ENCODE measurements at regions not wholly inside any gene's neighbourhood (a gene's known extent, or its start where the extent isn't known, plus 50 kb on each side); places are given as distances from the start of the nearest gene placed in this dataset.
"Not testable (repeated sequence)": the region's sequence is repeated elsewhere in the genome, so short reads cannot be mapped to it uniquely, and the experiment has no call there.

DNA sequence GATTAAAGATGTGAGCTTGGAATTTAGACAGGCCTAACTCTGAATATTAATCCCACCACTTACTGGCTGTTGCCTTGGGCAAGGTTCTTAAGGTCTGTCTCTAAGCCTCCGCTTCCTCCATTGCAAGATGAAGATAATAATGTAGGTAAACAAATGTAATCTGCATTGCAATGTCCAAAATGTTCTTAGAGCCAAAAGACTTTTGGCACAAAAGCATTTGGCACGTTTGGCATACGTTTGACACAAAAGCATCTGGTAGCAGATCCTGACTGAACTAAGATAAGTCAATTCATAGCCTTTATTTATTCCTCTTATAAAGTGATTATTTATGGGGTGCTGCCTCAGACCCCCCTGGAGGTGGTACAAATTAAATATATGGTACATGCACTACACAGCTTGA lies 229.9 kb upstream of the STXBP5 start:
- ATAC-seq (no peak), DNase-seq (no peak)
- Histone ChIP-seq H3K4me1 (ENCODE audit: control insufficient read depth, insufficient read depth, low read length) (no peaks in the 10 kb centered on the region), H3K4me3 (ENCODE audit: low read length) (no peak overlapping the region), H3K27ac (ENCODE audit: low read length) (no peak overlapping the region), H3K27me3 (ENCODE audit: control insufficient read depth, insufficient read depth) (no peaks in the 10 kb centered on the region), H3K9me3 (ENCODE audit: control insufficient read depth, low read length) (no peaks in the 10 kb centered on the region)
- intact Hi-C loops (cut with DNase I) = no loop called here
- 59% methylated on average over 3 of the region's 3 CpGs for WGBS

DNA sequence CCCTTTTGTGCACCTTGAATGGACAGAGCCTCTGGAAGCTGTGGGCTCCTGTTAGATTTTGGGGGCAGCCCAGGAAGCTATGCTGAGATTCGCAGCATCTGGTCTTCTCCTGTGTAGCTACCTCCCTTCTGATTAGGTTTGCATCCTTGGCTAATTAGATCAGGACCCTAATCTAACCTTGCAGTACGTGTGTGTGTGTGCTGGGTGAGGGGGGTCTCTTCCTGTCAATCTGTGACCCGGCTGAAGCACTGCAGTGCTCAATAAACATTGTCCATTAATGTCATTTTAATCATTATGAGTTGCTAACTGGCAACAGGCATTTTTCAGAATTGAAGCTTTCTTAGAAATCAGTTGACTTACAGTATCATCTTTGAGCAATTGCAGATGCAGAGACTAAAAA lies 229.1 kb upstream of the STXBP5 start:
- no peak for DNase-seq
- intact Hi-C loops (cut with DNase I) = no loop called here
- no peaks in the 10 kb centered on the region for H3K27me3 ChIP-seq (ENCODE audit: control insufficient read depth, insufficient read depth)
- H3K4me1 ChIP-seq (ENCODE audit: control insufficient read depth, insufficient read depth, low read length) = no peaks in the 10 kb centered on the region
- H3K27ac ChIP-seq (ENCODE audit: low read length) = no peak overlapping the region
- ATAC-seq = no peak
- 68% methylated on average over 3 of the region's 3 CpGs for WGBS
- no peak overlapping the region for H3K4me3 ChIP-seq (ENCODE audit: low read length)
- no peaks in the 10 kb centered on the region for H3K9me3 ChIP-seq (ENCODE audit: control insufficient read depth, low read length)

DNA sequence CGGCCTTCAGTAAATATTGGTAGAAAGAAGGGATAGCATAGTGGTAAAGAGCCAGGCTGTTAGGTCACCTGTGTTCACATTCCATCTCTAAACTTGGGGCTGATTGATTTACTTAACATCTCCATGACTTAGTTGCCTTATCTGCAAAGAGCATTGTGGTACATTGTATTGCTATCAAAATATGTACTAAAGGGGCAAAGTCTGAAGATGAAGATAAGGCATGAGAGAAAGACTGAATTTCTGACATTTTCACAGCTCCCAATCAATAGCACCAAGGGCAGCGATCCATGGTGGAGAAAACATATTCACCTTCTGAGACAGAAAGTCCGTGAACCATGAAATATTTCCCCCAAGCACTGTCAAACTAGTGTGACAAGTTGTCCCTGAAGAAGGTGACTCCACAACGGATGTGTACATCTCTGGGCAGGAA lies 223.3 kb upstream of the STXBP5 start:
- intact Hi-C loops (cut with DNase I) = no loop called here
- Histone ChIP-seq H3K4me3 (ENCODE audit: low read length) (no peak overlapping the region), H3K4me1 (ENCODE audit: control insufficient read depth, insufficient read depth, low read length) (no peaks in the 10 kb centered on the region), H3K27ac (ENCODE audit: low read length) (no peak overlapping the region), H3K9me3 (ENCODE audit: control insufficient read depth, low read length) (no peaks in the 10 kb centered on the region), H3K27me3 (ENCODE audit: control insufficient read depth, insufficient read depth) (no peaks in the 10 kb centered on the region)
- no peak for DNase-seq
- ATAC-seq = no peak
- WGBS = 94% methylated on average over 4 of the region's 4 CpGs

DNA sequence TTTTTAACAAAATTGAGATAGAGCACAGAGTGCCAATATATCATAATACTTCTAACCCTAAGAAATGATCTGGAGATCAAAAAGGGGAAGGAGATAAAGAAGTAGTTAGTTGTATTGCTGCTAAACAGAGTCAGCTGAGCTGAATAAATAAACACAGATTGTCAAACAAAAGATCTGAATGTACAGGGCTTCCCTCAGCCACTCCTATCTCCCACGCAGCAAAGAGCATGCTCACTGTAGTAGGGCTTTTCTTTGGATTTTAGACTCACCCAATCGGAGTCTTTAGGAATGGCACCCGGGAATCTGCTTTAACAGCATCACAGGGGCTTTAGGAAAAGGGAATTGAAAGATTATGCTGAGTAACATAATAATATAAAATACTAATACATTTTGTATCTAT lies 222.2 kb upstream of the STXBP5 start:
- H3K4me1 ChIP-seq (ENCODE audit: control insufficient read depth, insufficient read depth, low read length) = no peaks in the 10 kb centered on the region
- DNase-seq (no peak), ATAC-seq (no peak)
- 70% methylated on average over 3 of the region's 3 CpGs for WGBS
- intact Hi-C loops (cut with DNase I) = no loop called here
- H3K4me3 ChIP-seq (ENCODE audit: low read length) = no peak overlapping the region
- no peaks in the 10 kb centered on the region for H3K9me3 ChIP-seq (ENCODE audit: control insufficient read depth, low read length)
- H3K27ac ChIP-seq (ENCODE audit: low read length) = no peak overlapping the region
- H3K27me3 ChIP-seq (ENCODE audit: control insufficient read depth, insufficient read depth) = no peaks in the 10 kb centered on the region

DNA sequence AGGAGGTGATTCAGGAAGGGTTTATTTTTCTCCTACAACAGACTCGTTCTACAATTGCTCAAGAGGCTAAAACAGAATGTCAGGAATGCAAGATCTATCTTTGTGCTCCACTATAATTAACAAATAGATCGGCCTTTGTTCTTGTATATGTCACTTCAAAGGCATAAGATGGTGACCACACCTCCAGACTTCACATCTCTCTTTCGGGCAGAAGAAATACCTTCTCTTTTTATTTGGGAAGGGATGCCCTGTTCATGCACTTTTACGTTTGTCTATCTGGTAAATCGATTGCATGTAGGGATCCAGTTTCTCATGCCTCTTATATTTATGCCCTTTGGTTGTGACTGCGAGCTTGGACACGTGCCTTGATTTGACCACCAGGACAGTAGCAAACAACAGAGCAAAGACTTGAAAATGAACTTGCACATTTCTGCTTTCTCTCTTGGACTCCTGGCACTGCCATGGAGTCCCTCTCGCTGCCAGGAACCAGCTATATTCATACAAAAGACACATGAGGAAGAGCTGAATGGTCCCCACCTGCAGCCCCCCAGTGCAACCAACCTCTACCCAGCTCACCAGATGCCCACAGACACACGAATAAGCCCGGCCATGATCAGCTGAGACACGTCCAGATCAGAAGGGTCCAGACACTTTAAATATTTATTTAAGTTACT lies 219.8 kb upstream of the STXBP5 start:
- Histone ChIP-seq H3K27me3 (ENCODE audit: control insufficient read depth, insufficient read depth) (no peaks in the 10 kb centered on the region), H3K4me1 (ENCODE audit: control insufficient read depth, insufficient read depth, low read length) (no peaks in the 10 kb centered on the region), H3K27ac (ENCODE audit: low read length) (no peak overlapping the region), H3K9me3 (ENCODE audit: control insufficient read depth, low read length) (no peaks in the 10 kb centered on the region), H3K4me3 (ENCODE audit: low read length) (no peak overlapping the region)
- intact Hi-C loops (cut with DNase I) = no loop called here
- ATAC-seq (no peak), DNase-seq (no peak)
- 67% methylated on average over 11 of the region's 11 CpGs for WGBS

DNA sequence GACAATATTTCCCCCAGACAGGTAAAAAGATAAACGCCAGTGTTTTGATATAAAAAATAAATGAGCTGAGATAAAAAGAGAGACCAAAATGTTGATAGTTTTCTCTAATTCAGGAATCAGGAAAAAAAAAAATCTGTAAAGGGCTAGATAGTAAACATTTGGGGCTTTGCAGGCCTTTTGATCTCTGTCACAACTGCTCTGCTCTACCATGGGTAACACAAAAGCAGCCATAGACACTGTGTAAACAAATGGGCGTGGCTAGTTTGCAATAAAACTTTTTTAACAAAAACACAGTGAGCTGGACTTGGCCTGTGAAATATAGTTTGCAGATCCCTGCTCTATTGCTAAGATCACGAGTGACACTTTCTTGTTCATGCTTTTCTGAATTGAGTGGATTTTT lies 219.1 kb upstream of the STXBP5 start:
- no peak for ATAC-seq
- DNase-seq = no peak
- Histone ChIP-seq H3K4me3 (ENCODE audit: low read length) (no peak overlapping the region), H3K9me3 (ENCODE audit: control insufficient read depth, low read length) (no peaks in the 10 kb centered on the region), H3K27ac (ENCODE audit: low read length) (no peak overlapping the region), H3K27me3 (ENCODE audit: control insufficient read depth, insufficient read depth) (no peaks in the 10 kb centered on the region), H3K4me1 (ENCODE audit: control insufficient read depth, insufficient read depth, low read length) (no peaks in the 10 kb centered on the region)
- WGBS = 77% methylated on average over 3 of the region's 3 CpGs
- intact Hi-C loops (cut with DNase I) = no loop called here

DNA sequence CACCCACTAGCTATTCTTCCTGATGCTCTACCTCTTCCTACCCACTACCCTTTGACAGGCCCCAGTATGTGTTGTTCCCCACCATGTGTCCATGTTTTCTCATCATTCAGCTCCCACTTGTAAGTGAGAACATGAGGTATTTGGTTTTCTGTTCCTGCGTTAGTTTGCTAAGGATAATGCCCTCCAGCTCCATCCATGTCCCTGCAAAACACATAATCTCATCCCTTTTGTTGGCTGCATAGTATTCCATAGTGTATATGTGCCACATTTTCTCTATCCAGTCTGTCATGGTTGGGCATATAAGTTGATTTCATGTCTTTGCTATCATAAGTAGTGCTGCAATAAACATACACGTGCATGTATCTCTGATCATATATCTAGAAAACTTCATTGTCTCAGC lies 218.3 kb upstream of the STXBP5 start:
- Histone ChIP-seq H3K4me3 (ENCODE audit: low read length) (no peak overlapping the region), H3K9me3 (ENCODE audit: control insufficient read depth, low read length) (no peaks in the 10 kb centered on the region), H3K27me3 (ENCODE audit: control insufficient read depth, insufficient read depth) (no peaks in the 10 kb centered on the region), H3K4me1 (ENCODE audit: control insufficient read depth, insufficient read depth, low read length) (no peaks in the 10 kb centered on the region), H3K27ac (ENCODE audit: low read length) (no peak overlapping the region)
- intact Hi-C loops (cut with DNase I) = no loop called here
- no peak for ATAC-seq
- no peak for DNase-seq
- 94% methylated on average over 2 of the region's 2 CpGs for WGBS

DNA sequence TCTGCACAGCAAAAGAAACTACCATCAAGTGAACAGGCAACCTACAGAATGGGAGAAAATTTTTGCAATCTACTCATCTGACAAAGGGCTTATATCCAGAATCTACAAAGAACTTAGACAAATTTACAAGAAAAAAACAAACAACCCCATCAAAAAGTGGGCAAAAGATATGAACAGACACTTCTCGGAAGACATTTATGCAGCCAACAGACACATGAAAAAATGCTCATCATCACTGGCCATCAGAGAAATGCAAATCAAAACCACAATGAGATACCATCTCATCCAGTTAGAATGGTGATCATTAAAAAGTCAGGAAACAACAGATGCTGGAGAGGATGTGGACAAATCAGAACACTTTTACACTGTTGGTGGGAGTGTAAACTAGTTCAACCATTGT lies 216.3 kb upstream of the STXBP5 start:
- 100% methylated on average over 1 of the region's 1 CpG for WGBS
- DNase-seq; H3K27ac ChIP-seq (ENCODE audit: low read length); ATAC-seq; H3K4me3 ChIP-seq (ENCODE audit: low read length); H3K27me3 ChIP-seq (ENCODE audit: control insufficient read depth, insufficient read depth); H3K9me3 ChIP-seq (ENCODE audit: control insufficient read depth, low read length); H3K4me1 ChIP-seq (ENCODE audit: control insufficient read depth, insufficient read depth, low read length); intact Hi-C loops (cut with DNase I): not testable (repeated sequence)

DNA sequence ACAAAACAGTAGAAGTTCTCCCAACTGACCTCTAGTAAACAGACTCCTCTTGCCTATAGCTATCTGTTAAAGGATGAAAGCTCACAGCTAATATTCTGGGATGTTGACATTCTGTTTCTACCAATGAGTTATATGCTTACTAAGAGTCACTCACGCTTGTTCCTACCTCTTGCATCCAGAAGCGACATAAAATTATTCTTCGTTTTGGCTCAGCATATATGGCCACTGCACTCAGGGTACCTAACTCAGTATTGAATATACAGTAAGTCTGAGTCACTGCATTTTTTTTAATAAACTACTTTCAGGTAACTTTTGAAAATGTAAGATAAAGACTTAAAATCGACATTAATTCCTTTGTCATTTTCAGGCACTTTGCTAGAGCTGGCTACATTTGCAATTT lies 214.4 kb upstream of the STXBP5 start:
- ATAC-seq (no peak), DNase-seq (no peak)
- WGBS = 84% methylated on average over 4 of the region's 4 CpGs
- Histone ChIP-seq H3K27ac (ENCODE audit: low read length) (no peak overlapping the region), H3K27me3 (ENCODE audit: control insufficient read depth, insufficient read depth) (no peaks in the 10 kb centered on the region), H3K9me3 (ENCODE audit: control insufficient read depth, low read length) (no peaks in the 10 kb centered on the region), H3K4me3 (ENCODE audit: low read length) (no peak overlapping the region), H3K4me1 (ENCODE audit: control insufficient read depth, insufficient read depth, low read length) (no peaks in the 10 kb centered on the region)
- intact Hi-C loops (cut with DNase I) = no loop called here

DNA sequence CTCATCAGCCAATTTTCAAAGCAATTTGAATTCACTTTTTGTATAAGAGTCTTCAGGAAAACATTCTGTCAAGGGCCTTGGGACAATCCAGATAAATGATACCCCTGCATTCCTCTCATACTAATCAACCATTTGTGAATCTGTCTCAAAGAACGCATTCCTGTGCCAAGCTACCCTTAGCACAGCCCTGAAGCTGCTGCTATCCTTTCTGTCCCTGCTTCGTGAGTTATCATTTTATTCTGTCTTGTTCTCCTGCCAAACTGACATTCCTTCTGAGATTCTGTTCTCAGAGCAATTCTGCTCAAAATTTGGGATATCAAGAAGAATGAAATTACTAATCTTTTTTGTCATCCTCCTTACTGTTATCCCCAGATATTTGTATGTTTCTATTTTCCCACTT lies 213.9 kb upstream of the STXBP5 start:
- WGBS = 30% methylated on average over 2 of the region's 2 CpGs
- H3K9me3 ChIP-seq (ENCODE audit: control insufficient read depth, low read length) = no peaks in the 10 kb centered on the region
- no peak overlapping the region for H3K4me3 ChIP-seq (ENCODE audit: low read length)
- no peak for DNase-seq
- H3K27me3 ChIP-seq (ENCODE audit: control insufficient read depth, insufficient read depth) = no peaks in the 10 kb centered on the region
- no peaks in the 10 kb centered on the region for H3K4me1 ChIP-seq (ENCODE audit: control insufficient read depth, insufficient read depth, low read length)
- intact Hi-C loops (cut with DNase I) = no loop called here
- H3K27ac ChIP-seq (ENCODE audit: low read length) = no peak overlapping the region
- no peak for ATAC-seq

DNA sequence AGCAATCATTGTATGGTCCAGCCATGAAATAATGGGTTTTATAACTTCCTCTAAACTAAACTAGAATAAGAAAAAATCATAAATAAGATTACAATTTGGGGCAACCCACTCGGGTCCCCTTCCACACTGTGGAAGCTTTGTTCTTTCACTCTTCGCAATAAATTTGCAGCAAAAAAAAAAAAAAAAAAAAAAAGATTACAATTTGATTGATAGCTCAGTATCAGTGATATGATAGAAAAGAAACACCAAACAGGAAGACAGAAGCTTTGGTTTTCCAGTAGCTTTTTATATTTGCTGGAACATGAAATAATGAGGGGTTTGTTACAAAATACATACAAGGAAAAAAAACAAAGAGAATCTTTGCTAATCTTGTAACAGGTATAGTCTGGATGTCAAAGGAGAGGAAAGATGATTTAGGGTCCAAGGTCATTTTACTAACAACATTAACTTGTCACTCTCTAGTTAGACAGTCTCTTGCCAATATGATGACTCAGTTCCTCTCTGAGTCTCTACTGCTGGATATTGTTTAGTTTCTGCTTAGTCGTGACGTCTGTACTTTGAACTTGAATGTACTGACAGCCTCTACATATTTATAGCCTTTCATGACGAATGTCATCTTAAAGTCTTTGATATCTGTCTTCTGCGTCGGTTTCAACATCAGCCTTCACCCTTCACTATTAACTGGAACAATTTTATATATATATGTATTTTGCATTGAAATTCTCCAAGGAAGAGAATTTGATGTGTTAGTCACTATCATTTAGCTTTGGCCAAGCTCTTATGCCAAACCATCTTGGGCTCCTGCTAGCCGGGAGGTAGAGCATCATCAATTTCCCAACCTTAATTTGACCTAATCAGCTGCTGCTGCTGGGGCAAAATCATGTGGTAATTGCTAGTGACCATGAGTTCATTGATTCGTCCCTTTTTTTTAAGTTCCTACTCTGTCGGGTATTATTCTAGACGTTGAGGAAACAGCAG lies 213.1 kb upstream of the STXBP5 start:
- intact Hi-C loops (cut with DNase I) = no loop called here
- H3K27ac ChIP-seq (ENCODE audit: low read length) = no peak overlapping the region
- no peaks in the 10 kb centered on the region for H3K27me3 ChIP-seq (ENCODE audit: control insufficient read depth, insufficient read depth)
- H3K9me3 ChIP-seq (ENCODE audit: control insufficient read depth, low read length) = no peaks in the 10 kb centered on the region
- H3K4me3 ChIP-seq (ENCODE audit: low read length) = no peak overlapping the region
- DNase-seq = no peak
- 64% methylated on average over 11 of the region's 11 CpGs for WGBS
- no peak for ATAC-seq
- no peaks in the 10 kb centered on the region for H3K4me1 ChIP-seq (ENCODE audit: control insufficient read depth, insufficient read depth, low read length)

Measured in right cardiac atrium (tissue), 5 donors.